Activated CD4-positive, alpha-beta T cell treated with anti-CD3 and anti-CD28 coated beads for 36 hours (primary cell): ENCODE measurements at regions not wholly inside any gene's neighbourhood (a gene's known extent, or its start where the extent isn't known, plus 50 kb on each side); places are given as distances from the start of the nearest gene placed in this dataset.

ENCODE experiments used
- ATAC-seq: fragments of 200-7000 bp; cut with Tn5 transposase; one replicate; pipeline ENCODE4 v1.10.0; 2021; ENCODE audit warnings: mild to moderate bottlenecking, moderate library complexity
- CTCF ChIA-PET: fragments of 350-600 bp; sonication (Branson Sonifier 250); formaldehyde crosslinking; loops from one replicate; lab custom pipeline; 2021; ENCODE audit warnings: antibody characterized with exemption; lab: Charles Lee
- POLR2A ChIA-PET: fragments of 350-600 bp; sonication (Branson Sonifier 250); formaldehyde crosslinking; loops from one replicate; lab custom pipeline; 2021; ENCODE audit warnings: antibody characterized with exemption, inconsistent platforms; lab: Charles Lee
- DNase-seq: peaks from one replicate; pipeline ENCODE4 v3.0.0-alpha.2; 2020
- H3K27ac Mint-ChIP-seq: one replicate; pipeline ENCODE4 v1.8.0; 2021; ENCODE audit warnings: mixed read lengths
- H3K27me3 Mint-ChIP-seq: one replicate; pipeline ENCODE4 v1.8.0; 2021; ENCODE audit warnings: mixed read lengths
- H3K36me3 Mint-ChIP-seq: one replicate; pipeline ENCODE4 v1.8.0; 2021; ENCODE audit warnings: low read depth, mixed read lengths
- H3K4me1 Mint-ChIP-seq: one replicate; pipeline ENCODE4 v1.8.0; 2021; ENCODE audit warnings: mixed read lengths
- H3K4me3 Mint-ChIP-seq: one replicate; pipeline ENCODE4 v1.8.0; 2021; ENCODE audit warnings: mild to moderate bottlenecking, moderate library complexity, mixed read lengths
- H3K9me3 Mint-ChIP-seq: one replicate; pipeline ENCODE4 v1.8.0; 2021; ENCODE audit warnings: low read depth, mixed read lengths
- intact Hi-C, 2 experiments: fragments of 100-400 bp; cut with DNase I in 1 of 2; cut with micrococcal nuclease in 1 of 2; formaldehyde crosslinking; loops; one replicate each; pipeline versions ENCODE4 v1.14.2 to v1.15.1; 2022 to 2024; cut with DNase I, micrococcal nuclease

- no peak overlapping the region for H3K4me3 Mint-ChIP-seq
- H3K4me1 Mint-ChIP-seq: no peaks in the 10 kb centered on the region
- peaks cover 3% of the 10 kb centered on the region for H3K27me3 Mint-ChIP-seq
- ChIA-PET POLR2A (no interaction called here), CTCF (no interaction called here)
- H3K36me3 Mint-ChIP-seq: no peaks in the 10 kb centered on the region
- H3K9me3 Mint-ChIP-seq: no peaks in the 10 kb centered on the region
- H3K27ac Mint-ChIP-seq: no peak overlapping the region
- ATAC-seq (no peak), DNase-seq (no peak)
- intact Hi-C loops: no loop called here
Observed at GRCh38 chr17:62194401-62194800, 129.3 kb upstream of the MED13 start.

GRCh38 chr17:62193249-62193648, 128.2 kb upstream of the MED13 start:
- ChIA-PET POLR2A (no interaction called here), CTCF (interaction anchor here (0.8 kb wide), 1 partner anchor 991 kb away, joined by 3 read pairs; no protein-coding TSS in a partner anchor)
- no peaks in the 10 kb centered on the region for H3K36me3 Mint-ChIP-seq

GRCh38 chr17:62191390-62192361, 126.6 kb upstream of the MED13 start:
- Mint-ChIP-seq H3K4me3 (no peak overlapping the region), H3K27ac (no peak overlapping the region), H3K4me1 (no peaks in the 10 kb centered on the region), H3K9me3 (no peaks in the 10 kb centered on the region), H3K36me3 (no peaks in the 10 kb centered on the region), H3K27me3 (peaks cover 3% of the 10 kb centered on the region)
- CTCF ChIA-PET: no interaction called here
- intact Hi-C loops: no loop called here
- POLR2A ChIA-PET: no interaction called here
- no peak for ATAC-seq
- no peak for DNase-seq

More at GRCh38 chr17:62193249-62193648, 128.2 kb upstream of the MED13 start:
- DNase-seq (no peak), ATAC-seq (no peak)
- Mint-ChIP-seq H3K9me3 (no peaks in the 10 kb centered on the region), H3K27me3 (peaks cover 3% of the 10 kb centered on the region), H3K4me1 (no peaks in the 10 kb centered on the region), H3K27ac (no peak overlapping the region), H3K4me3 (no peak overlapping the region)
- intact Hi-C loops: no loop called here

GRCh38 chr17:62189377-62189776, 124.3 kb upstream of the MED13 start:
- Mint-ChIP-seq H3K36me3 (no peaks in the 10 kb centered on the region), H3K9me3 (no peaks in the 10 kb centered on the region), H3K27me3 (no peaks in the 10 kb centered on the region), H3K4me3 (no peak overlapping the region), H3K4me1 (no peaks in the 10 kb centered on the region), H3K27ac (no peak overlapping the region)
- intact Hi-C loops: no loop called here
- POLR2A ChIA-PET: no interaction called here
- no peak for ATAC-seq
- CTCF ChIA-PET: no interaction called here
- no peak for DNase-seq

GRCh38 chr17:62188713-62189112, 123.6 kb upstream of the MED13 start:
- H3K36me3 Mint-ChIP-seq: no peaks in the 10 kb centered on the region
- H3K9me3 Mint-ChIP-seq: no peaks in the 10 kb centered on the region
- no peak for ATAC-seq

GRCh38 chr17:62187681-62188080, 122.6 kb upstream of the MED13 start:
- Mint-ChIP-seq H3K4me1 (no peaks in the 10 kb centered on the region), H3K36me3 (no peaks in the 10 kb centered on the region), H3K9me3 (no peaks in the 10 kb centered on the region), H3K27ac (no peak overlapping the region), H3K27me3 (no peaks in the 10 kb centered on the region), H3K4me3 (no peak overlapping the region)
- ChIA-PET CTCF (interaction anchor here (0.7 to 1.0 kb wide), 3 partner anchors 9 to 827 kb away, joined by 3 to 4 read pairs (median 3); no protein-coding TSS in a partner anchor), POLR2A (no interaction called here)
- intact Hi-C loops: no loop called here
- no peak for DNase-seq
- no peak for ATAC-seq

More at GRCh38 chr17:62188713-62189112, 123.6 kb upstream of the MED13 start:
- Mint-ChIP-seq H3K4me3 (no peak overlapping the region), H3K27ac (no peak overlapping the region), H3K4me1 (no peaks in the 10 kb centered on the region), H3K27me3 (no peaks in the 10 kb centered on the region)
- no peak for DNase-seq
- POLR2A ChIA-PET: no interaction called here
- intact Hi-C loops: no loop called here
- CTCF ChIA-PET: no interaction called here

- ATAC-seq (no peak), DNase-seq (no peak)
- Mint-ChIP-seq H3K4me3 (no peak overlapping the region), H3K36me3 (no peaks in the 10 kb centered on the region), H3K4me1 (no peaks in the 10 kb centered on the region), H3K27ac (no peak overlapping the region), H3K9me3 (no peaks in the 10 kb centered on the region), H3K27me3 (no peaks in the 10 kb centered on the region)
- intact Hi-C loops: no loop called here
- ChIA-PET POLR2A (no interaction called here), CTCF (interaction anchor here (0.9 kb wide), 1 partner anchor 53 kb away, joined by 3 read pairs; no protein-coding TSS in a partner anchor)
Observed at GRCh38 chr17:62186841-62187240, 121.8 kb upstream of the MED13 start.

GRCh38 chr17:62180772-62181171, 115.7 kb upstream of the MED13 start:
- H3K9me3 Mint-ChIP-seq: no peaks in the 10 kb centered on the region
- POLR2A ChIA-PET: no interaction called here
- no peak overlapping the region for H3K27ac Mint-ChIP-seq
- DNase-seq (no peak), ATAC-seq (no peak)
- no peaks in the 10 kb centered on the region for H3K27me3 Mint-ChIP-seq
- no peaks in the 10 kb centered on the region for H3K36me3 Mint-ChIP-seq
- CTCF ChIA-PET: no interaction called here
- intact Hi-C loops: no loop called here
- H3K4me1 Mint-ChIP-seq: no peaks in the 10 kb centered on the region
- no peak overlapping the region for H3K4me3 Mint-ChIP-seq

- H3K4me1 Mint-ChIP-seq: no peaks in the 10 kb centered on the region
- intact Hi-C loops: no loop called here
- no peak for DNase-seq
- no peaks in the 10 kb centered on the region for H3K36me3 Mint-ChIP-seq
- H3K27ac Mint-ChIP-seq: no peak overlapping the region
- H3K4me3 Mint-ChIP-seq: no peak overlapping the region
- ChIA-PET POLR2A (no interaction called here), CTCF (no interaction called here)
- H3K27me3 Mint-ChIP-seq: no peaks in the 10 kb centered on the region
- no peaks in the 10 kb centered on the region for H3K9me3 Mint-ChIP-seq
- ATAC-seq: no peak
Observed at GRCh38 chr17:62179525-62180161, 114.6 kb upstream of the MED13 start.

- Mint-ChIP-seq H3K4me3 (no peak overlapping the region), H3K4me1 (no peaks in the 10 kb centered on the region), H3K36me3 (no peaks in the 10 kb centered on the region), H3K27me3 (peaks cover 2% of the 10 kb centered on the region), H3K27ac (no peak overlapping the region), H3K9me3 (no peaks in the 10 kb centered on the region)
- ATAC-seq (no peak), DNase-seq (no peak)
- ChIA-PET CTCF (interaction anchor here (1.0 kb wide), 1 partner anchor 9 kb away, joined by 4 read pairs; no protein-coding TSS in a partner anchor), POLR2A (no interaction called here)
- intact Hi-C loops: no loop called here
Observed at GRCh38 chr17:62178579-62178978, 113.5 kb upstream of the MED13 start.

GRCh38 chr17:62172492-62173291, 107.6 kb upstream of the MED13 start:
- Mint-ChIP-seq H3K4me1 (no peaks in the 10 kb centered on the region), H3K36me3 (no peaks in the 10 kb centered on the region), H3K27ac (no peak overlapping the region), H3K4me3 (no peak overlapping the region), H3K9me3 (no peaks in the 10 kb centered on the region), H3K27me3 (peaks cover 5% of the 10 kb centered on the region)
- intact Hi-C loops: no loop called here
- POLR2A ChIA-PET: no interaction called here
- ATAC-seq (no peak), DNase-seq (no peak)
- CTCF ChIA-PET: no interaction called here
